ENCODE measurements at regions not wholly inside any gene's neighbourhood (a gene's known extent, or its start where the extent isn't known, plus 50 kb on each side); places are given as distances from the start of the nearest gene placed in this dataset.
A peak's percentile ranks its signal among the peaks of the same experiment; 100 is the strongest.

DNA sequence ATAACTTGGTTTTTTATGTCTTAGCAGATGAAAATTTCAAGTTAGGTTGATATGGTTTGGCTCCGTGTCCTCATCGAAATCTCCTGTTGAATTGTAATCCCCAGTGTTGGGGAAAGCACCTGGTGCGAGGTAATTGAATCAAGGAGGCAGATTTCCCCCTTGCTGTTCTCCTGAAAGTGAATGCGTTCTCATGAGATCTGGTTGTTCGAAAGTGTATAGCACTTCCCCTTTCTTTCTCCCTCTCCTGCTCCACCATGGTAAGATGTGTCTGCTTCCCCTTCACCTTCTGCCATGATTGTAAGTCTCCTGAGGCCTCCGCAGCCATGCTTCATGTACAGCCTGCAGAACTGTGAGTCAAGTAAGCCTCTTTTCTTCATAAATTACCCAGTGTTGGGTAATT is 242.1 kb upstream of the TNP1 start:
- DNase-seq (ENCODE audit: low spot score) (no peak), FAIRE-seq (no peak)

DNA sequence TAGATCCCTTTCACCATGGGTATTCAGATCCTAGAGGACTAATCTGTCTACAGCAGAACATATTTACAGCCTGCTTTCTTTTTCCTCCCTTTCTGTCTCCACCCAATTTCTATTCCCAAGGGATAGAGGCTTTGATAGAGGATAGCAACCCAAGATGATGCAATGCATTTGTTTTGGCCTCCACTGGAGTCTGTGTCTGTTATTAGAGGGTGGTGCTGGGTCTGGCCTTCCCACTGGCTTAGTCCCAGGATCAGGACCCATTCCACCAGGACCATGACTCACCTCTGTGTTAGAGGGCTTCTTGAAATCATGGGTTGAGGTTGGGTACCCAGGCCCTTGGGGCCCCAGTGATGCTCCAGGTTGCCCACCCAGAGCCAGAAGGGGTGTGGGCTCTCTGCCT is 239.7 kb upstream of the TNP1 start:
- FAIRE-seq = no peak
- no peak for DNase-seq (ENCODE audit: low spot score)

DNA sequence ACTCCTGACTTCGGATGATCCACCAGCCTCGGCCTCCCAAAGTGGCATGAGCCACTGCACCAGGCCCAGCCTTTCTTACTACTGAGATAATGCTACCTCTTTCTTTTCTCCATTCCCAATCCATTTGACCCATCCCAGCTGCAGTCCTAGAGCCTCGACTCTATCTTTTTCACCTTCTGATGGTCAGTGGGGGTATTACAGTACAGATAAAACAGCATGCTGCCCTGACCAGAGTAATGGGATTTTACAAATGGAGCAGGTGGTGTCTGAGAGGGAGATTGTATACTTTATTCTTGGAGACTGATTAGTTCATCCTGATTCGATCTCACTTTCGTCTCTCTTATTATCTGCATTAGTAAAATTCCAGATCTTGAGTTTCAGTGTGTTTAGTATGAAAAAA is 238.6 kb upstream of the TNP1 start:
- FAIRE-seq = no peak

DNA sequence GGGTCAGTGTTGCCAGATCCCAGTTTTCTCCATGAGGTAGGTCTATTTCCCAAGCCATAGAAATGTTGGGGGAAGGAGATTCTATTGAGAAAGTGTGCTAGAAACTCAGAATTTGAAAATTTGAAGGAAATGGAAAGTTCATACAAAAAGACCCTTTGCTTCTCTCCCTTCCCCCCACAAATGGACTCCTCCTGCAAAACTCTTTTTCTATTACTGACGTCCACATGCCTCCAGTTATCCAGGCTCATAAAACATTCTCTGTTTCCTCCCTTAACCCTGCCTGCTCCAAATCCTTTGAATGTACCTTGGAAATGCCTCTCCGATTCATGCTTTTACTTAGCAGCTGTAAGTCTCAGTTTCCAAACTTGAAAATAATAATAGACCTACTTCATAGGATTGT is 237.5 kb upstream of the TNP1 start:
- FAIRE-seq (no peak), DNase-seq (ENCODE audit: low spot score) (no peak)

More for the DNA sequence above, 238.6 kb upstream of the TNP1 start:
- no peak for DNase-seq (ENCODE audit: low spot score)

DNA sequence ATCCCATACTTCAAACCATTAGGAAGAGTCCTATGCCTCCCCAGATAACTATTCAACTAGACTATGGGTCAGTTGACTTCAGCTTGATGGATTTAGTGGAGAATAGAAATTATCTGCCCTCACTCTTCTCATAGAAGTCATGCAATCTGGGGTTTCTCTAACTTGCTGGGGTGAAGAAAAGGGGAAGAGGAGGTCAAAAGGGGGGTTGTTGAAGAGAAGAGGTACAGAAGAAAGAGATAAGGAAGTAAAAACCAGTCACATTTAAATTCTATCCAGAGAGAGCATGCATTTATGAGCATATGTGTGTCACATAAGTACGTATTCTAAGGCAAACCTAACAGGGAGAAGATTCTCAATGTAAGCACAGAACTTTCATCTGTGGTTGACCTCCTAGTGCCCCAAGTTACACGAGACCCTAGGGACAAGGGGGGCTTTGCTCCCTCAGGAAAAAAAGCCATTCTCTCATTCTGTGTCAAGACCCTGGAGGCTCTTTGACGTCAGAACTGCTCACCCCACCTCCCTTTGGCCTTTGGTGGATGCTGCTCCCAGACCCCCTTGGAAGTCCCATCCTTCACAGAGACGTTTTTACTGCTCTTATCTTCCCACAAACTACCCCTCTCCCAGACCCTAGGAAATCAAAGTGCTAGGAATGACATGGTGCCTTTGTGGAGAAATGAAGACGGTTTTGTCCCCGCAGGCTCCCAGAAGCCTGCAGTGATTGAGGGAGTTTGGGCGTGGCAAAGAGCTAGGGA is 236.8 kb upstream of the TNP1 start:
- FAIRE-seq (no peak), DNase-seq (ENCODE audit: low spot score) (no peak)

DNA sequence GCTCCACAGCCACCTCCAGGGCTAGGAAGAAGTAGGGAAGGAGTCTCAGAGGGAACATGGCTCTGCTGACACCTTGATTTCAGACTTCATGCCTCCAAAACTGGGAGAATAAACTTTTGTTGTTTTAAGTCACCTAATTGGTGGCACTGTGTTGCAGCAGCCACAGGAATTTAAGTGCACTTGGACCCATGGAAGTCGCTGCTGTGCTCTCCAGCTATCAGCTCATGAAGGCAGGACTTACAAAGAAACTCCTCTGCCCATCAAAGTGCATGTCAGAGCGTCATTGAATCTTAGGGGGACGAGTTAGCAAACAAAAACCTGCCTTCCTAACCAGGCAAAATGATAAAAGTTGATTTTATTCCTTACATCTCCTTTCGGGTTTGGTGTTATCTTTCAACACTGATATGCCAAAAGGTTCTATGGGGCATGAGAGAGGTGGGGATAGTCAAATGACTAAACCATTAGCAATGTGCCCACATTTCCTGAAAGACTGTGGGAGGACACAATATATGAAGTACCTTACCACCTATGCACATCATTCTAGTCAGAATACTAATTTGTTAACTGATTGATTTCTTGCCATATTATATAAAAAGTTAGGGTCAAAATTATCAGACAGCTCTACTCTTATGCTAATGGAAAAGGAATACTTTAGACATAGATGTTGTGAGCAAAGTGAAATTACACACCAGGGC is 235.8 kb upstream of the TNP1 start:
- FAIRE-seq = no peak
- DNase-seq (ENCODE audit: low spot score) = no peak

DNA sequence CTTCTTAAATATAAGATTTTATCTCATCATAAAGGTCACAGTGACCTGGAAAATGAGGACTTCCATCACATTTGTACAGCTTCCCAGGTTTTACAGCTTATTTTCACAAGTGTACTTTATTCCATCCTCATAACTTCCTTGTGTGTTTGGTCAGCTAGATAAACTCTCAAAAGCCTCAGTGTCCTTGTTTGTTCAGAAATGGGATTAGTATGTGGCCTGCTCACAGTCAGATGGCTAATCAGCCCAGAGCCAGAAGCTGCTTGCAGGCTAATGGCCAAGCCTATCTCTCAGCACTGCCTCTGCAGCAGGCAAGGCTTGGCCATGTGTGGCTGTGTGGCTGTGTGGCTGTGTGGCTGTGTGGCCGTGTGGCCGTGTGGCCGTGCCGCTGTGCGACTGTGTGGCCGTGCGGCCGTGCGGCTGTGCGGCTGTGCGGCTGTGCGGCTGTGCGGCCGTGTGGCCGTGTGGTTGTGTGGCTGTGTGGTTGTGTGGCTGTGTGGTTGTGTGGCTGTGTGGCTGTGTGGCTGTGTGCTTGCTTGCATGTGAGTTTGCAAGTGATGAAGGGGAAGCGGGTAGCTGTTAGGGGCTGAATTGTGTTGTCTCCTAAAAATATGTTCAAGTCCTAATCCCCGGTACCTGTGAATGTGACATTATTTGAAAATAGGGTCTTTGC is 233.0 kb upstream of the TNP1 start:
- DNase-seq (ENCODE audit: low spot score) (no peak), FAIRE-seq (peak; percentile 82)

DNA sequence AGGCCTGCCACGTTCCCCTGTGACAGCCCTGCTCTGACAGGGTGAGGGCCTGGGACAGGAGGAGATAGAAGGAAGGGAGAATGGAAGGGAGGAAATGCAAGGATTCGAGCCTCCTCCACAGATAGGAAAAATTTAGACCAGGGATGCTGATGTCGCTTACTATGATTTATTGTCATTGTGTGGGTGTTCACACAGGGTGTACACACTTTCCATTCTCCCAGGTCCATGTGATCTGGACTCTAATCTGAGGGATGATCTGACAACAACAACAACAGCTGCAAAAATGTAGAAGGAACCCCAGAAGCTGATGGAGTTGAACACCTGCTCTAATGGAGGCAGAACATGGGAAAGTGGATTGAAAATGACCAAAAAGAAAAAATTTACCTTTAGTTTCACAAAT is 231.7 kb upstream of the TNP1 start:
- DNase-seq (ENCODE audit: low spot score) = no peak
- FAIRE-seq = no peak

DNA sequence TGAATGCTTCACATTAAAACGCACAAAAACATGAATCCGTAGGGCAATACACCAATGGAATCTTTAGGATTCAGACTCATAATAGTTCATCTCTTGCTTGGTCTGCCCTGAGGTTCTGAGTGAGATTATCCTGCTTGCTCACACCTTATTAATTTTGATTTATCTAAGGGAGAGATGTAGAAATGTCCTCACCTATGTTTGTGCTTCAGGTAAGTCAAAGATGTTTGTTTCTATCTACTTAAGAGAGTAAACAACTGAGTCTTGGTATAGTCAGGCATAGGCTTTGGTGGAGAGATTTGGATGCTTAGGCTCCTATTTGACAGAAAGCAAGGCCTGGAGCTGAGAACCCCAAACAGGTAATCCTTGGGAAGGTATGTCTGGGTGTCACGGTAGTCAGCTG is 231.0 kb upstream of the TNP1 start:
- no peak for DNase-seq (ENCODE audit: low spot score)

DNA sequence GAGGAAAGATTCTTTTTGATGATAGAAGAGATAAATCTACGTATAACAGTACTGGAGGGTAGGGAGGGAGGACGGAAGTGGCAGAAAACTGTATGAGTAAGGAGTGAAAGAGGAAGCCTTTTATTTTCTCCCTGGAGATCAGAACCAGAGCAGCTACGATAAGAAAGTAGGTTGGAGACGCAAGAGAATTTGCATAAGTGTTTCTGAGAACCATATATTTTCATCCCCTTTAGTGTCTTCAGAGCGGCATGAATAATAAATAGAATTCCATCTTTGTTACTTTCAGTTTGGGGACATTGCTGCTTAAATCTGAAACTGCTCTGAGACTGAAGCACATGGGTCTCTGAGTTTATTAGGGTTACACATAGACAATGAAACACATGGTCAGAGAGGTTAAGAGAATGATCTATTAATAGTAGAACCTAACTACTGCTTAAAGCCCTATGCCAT is 230.2 kb upstream of the TNP1 start:
- DNase-seq (ENCODE audit: low spot score) = no peak
- no peak for FAIRE-seq

More for the DNA sequence above, 231.0 kb upstream of the TNP1 start:
- no peak for FAIRE-seq

DNA sequence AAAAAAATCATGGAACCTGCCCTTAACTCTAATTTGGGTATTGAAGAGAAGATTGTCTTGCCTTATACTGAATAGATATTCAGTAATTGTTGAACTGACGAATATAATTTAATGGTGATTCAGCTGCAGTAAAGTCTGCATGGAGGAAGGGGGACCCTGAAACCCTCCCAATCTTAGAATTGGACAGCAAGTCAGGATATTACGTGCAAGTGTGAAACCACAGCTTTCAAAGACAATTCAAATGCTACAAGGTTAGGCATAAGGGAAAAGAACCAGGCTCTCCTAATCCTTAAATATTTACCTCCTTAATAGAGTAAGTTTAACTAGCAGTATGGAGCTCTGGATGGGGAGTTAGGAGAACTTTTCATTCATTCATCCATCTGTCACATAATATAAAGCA is 226.9 kb upstream of the TNP1 start:
- no peak for FAIRE-seq

DNA sequence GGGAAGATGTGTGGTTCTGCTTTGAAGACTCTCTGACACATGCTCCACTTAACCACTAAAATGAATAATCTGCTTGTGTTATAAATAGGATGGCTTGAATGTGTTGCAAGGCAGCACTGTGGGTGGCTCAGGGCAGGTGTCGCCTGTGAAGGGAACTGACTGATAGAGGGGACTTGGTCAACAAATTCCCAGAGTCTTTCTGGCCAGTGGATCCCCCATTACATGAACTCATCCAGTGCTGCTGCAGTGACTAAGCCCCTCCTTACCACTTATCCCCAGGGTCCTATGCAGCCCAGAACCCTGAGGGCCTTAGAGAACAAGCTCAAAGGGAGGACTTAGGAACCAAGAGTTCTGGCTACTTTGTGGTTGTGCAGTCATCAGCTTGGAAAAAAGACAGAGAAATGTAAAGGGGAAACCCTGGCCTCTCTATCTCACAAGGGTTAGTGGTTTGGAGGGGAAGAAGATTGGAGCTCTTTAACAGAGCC is 226.2 kb upstream of the TNP1 start:
- DNase-seq (ENCODE audit: low spot score) (peak; percentile 59), FAIRE-seq (no peak)

More for the DNA sequence above, 226.9 kb upstream of the TNP1 start:
- DNase-seq (ENCODE audit: low spot score) = no peak

DNA sequence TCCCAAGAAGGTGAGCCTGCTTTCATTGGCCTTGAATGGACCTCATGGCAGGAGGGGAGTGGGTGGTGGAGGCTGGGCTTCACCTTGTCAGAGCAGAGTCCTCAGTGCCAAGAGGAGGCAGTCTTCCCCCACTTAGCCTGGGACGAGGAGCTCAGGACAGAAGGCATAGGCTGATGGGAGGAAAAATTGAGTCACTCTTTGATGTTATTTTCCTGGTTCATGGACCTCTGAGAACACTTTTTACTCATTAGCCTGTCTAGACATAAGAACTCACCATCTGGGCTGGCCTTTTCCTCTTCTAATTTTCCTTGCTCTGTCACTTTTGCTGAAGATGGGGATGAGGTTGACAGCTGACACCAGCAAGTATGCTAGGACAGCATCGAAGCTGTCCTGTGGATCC is 225.7 kb upstream of the TNP1 start:
- FAIRE-seq (no peak), DNase-seq (ENCODE audit: low spot score) (peak; percentile 58)

DNA sequence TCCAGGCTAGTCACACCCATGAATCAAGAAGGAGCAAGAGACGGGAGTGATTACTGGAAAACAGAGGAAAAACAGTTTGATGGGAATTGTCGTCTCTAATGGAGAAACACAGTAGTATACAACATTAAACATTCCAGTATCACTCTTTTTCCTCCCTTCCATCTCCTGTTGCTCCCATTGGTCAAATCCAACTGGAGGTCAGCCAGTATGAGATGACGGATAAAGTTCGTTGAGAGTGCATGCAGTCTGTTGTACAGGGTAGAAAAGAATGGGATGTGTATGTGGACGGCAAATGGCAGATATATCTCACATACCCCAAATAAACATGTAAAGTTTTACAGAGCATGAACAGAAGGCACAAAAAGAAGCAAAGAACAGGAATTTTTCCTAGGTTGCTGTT is 221.9 kb upstream of the TNP1 start:
- FAIRE-seq = no peak
- DNase-seq (ENCODE audit: low spot score) = no peak

DNA sequence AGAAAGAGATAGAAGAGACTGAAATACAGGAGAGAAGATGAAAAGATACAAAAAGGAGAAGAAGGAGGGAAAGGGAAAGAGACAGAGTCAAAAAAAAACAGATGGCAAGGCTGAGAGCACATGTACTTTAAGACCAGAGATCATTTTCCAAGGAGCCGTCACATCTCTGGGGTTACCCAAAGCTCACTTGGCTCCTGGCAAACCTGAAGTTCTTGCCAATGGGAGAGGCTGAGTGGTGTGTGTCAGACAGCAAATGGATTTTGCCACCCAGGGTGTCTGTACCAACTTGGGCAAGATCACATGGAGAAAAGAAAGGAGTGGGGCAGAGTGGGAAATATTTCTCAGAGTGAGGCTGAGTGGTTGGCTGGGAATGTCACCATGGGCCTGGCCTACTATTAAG is 219.3 kb upstream of the TNP1 start:
- DNase-seq (ENCODE audit: low spot score) (no peak), FAIRE-seq (no peak)

DNA sequence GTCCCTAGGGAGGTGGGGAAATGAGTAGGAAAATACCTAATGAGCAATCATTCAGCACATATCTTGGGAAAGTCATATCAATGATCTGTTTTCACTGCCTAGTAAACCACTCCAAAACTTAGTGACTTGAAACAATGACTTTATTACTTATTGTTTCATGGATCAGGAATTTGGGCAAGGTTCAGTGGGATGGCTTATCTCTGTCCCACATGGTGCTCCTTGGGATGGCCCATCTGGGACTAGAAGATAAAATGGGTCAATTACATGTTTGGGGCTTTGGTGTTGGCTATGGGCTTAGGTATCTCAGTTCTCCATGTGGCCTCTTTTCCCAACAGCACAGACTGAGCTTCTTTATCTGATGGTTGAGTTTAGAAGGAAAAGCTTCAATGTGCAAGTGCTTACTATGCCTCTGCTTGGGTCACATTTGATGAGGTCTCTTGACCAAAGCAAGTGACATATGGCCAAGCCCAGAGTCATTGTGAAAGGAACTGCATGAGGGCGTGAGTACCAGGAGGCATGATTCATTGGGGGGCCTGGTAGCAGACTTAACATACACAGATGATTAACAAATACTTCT is 218.1 kb upstream of the TNP1 start:
- no peak for FAIRE-seq
- no peak for DNase-seq (ENCODE audit: low spot score)

DNA sequence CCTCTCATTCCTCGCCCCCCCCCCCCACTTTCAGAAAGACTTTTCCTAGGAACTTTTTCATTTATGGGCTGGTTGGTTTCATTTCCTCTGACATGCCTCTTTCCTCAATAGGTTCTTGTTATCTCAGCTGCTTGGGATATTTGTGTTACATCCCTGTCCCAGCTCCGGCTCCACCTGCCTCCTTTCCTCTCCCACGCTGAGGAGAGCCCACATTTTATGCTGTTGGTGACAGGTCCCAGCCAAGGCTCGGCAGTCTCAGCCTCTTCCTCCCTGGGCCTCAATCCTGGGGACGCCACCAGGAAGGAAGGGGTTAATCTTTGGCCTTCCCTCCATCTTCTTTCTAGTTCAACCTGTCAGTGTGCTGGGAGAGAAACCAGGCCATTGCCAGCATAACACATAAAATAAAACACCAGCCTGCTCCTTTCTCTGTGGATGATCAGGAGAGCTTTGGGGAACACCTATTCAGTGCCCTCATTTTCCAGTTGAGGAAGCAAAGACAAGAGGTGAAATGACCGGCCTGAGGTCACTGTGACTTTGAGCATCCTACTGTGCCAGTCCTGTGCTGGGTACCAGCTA is 216.9 kb upstream of the TNP1 start:
- no peak for FAIRE-seq
- no peak for DNase-seq (ENCODE audit: low spot score)

DNA sequence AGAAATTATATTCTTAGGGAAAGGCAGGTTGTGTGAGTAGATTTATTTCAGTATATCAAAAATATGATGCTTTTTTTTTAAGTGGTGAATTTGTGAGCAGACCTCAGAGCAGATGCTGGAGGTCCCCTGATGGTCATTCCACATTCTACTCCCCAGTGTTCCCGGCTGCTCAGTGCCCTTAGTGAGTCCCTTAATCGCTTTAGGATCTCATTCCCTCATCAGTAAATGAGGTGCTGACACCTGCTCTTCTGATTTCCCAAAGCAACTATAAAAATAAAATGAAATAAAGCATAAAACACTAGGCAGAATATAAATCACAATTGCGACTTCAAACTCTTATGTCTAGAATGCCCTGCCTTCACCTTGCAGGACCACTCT is 216.2 kb upstream of the TNP1 start:
- DNase-seq (ENCODE audit: low spot score) = no peak
- FAIRE-seq = no peak

DNA sequence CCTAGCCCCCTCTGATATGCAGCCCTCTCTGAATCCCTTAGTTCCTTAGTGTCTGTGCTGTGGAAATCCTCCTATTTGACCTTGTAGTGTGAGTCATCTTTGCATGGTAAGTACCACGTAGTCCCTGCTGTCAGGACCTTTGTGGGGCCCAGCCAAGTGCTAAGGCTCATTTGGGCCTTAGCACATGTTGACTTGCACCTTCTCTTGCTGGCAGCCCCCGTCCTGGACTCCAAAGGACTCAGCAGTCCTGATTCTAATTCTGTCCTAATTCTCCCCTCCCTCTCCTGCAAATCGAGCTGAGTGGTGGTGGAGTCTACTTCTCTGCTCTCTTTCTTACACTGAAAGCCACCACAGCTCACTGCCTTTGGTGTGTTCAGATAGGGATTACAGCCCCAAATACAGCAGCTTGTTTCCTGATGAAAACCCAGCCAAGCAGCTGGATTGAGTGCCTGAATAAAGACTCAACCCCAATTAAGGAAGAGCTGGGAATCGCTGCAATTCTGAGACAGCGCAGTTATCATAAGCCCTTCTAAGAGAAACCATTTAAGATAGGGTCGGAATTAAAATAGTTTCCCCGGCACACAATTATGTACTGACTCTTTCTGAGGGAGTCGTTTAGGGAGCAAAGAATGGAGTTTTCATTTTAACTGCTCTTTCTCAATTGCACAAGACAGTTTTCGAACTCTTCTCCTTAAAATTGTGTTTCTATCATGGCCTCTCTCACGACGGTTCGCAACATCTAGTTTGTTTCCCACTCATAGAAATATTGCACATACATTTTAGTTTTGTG is 215.6 kb upstream of the TNP1 start:
- no peak for DNase-seq (ENCODE audit: low spot score)
- FAIRE-seq = no peak

DNA sequence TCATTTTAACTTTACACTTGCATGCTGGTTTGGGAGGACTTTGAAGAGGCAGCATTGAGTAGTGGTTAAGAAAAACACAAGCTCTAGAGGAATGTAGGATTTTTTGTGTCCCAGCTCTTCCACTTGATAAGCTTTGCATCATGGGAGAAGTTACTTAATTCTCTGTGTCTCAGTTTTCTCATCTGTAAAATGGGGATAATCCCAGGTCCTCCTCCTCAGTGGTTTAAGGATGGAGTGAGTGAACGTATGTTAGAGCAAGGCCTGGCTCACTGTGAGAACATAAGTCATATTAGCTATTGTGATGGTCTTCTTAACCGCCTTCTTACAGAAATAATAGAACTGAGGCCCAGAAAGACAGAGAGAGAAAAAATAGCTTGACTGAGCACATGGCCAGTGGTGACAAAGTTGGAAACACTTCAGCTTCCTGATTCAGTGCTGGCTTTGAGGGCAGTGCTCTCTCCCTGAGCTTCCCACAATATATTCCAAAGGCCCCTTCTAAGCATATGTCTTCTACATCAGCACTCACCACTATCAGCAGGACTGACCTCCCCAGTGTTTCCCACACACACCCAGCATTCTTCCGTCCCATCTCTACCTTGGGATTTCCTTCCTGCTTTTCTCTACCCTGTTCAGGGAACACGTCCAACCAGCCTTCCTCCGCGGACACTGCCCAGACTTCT is 214.9 kb upstream of the TNP1 start:
- DNase-seq (ENCODE audit: low spot score) = no peak
- FAIRE-seq = no peak
